HEK293 (cell line): ENCODE measurements at regions not wholly inside any gene's neighbourhood (a gene's known extent, or its start where the extent isn't known, plus 50 kb on each side); places are given as distances from the start of the nearest gene placed in this dataset.
"Not testable (repeated sequence)": the region's sequence is repeated elsewhere in the genome, so short reads cannot be mapped to it uniquely, and the experiment has no call there.

Source experiments
- CTCF ChIA-PET: fragments of 350-600 bp; formaldehyde crosslinking; extraction: SDS; loops from one replicate; lab custom pipeline; 2021; ENCODE audit warnings: antibody characterized with exemption; lab: Yijun Ruan, JAX
- POLR2A ChIA-PET: fragments of 300-600 bp; formaldehyde crosslinking; extraction: SDS; loops from one replicate; lab custom pipeline; 2020; ENCODE audit warnings: antibody characterized with exemption, inconsistent platforms; lab: Yijun Ruan, JAX
- H3K27ac ChIP-seq: fragments of 200-500 bp; sonication (Bioruptor generic); 2 replicates; pipeline ENCODE4 v1.5.1; 2014; ENCODE audit warnings: low read depth, low read length, control low read depth, inconsistent platforms; ENCODE audit errors: extremely low read depth
- H3K36me3 ChIP-seq, 2 experiments: fragments of 200-500 bp in 1 of 2; sonication (Bioruptor generic) in 1 of 2; 1 replicate in 1 of 2; 2 replicates in 1 of 2; pipeline ENCODE4 v1.5.1; 2014 to 2017; ENCODE audit warnings: inconsistent platforms in 2 of 2, low read length in 2 of 2; ENCODE audit not compliant: control insufficient read depth in 2 of 2, insufficient read depth in 1 of 2
- H3K4me1 ChIP-seq: fragments of 200-500 bp; sonication (Bioruptor generic); 2 replicates; pipeline ENCODE4 v1.5.1; 2014; ENCODE audit warnings: mild to moderate bottlenecking, low read length, inconsistent platforms; ENCODE audit not compliant: control insufficient read depth, insufficient read depth
- H3K4me3 ChIP-seq: 2 replicates; pipeline ENCODE4 v1.5.1; 2011; ENCODE audit warnings: low read depth, mild to moderate bottlenecking, control low read depth, low read length, moderate library complexity
- H3K9me3 ChIP-seq: fragments of 200-500 bp; sonication (Bioruptor generic); 2 replicates; pipeline ENCODE4 v1.5.1; 2014; ENCODE audit warnings: low read depth, low read length, inconsistent platforms; ENCODE audit not compliant: control insufficient read depth, insufficient read depth
- BCL11A ChIP-seq: fragments of 450-650 bp; formaldehyde crosslinking; IDR thresholded peaks from 2 replicates; pipeline ENCODE4 v1.5.1; 2016; ENCODE audit warnings: low read depth, missing biosample characterization, missing genetic modification characterization
- HOXD13 ChIP-seq: sonication (generic); formaldehyde crosslinking; IDR thresholded peaks from 2 replicates; pipeline ENCODE4 v1.8.0; 2022; ENCODE audit warnings: missing genetic modification reagents, borderline replicate concordance
- KLF8 ChIP-seq: fragments of 450-650 bp; formaldehyde crosslinking; IDR thresholded peaks from 2 replicates; pipeline ENCODE4 v1.5.1; 2016; ENCODE audit warnings: missing biosample characterization, missing genetic modification characterization
- REPIN1 ChIP-seq: fragments of 450-650 bp; formaldehyde crosslinking; IDR thresholded peaks from 2 replicates; pipeline ENCODE4 v1.5.1; 2017; ENCODE audit warnings: missing biosample characterization, missing genetic modification characterization, low read depth
- ZBTB21 ChIP-seq: fragments of 450-650 bp; formaldehyde crosslinking; IDR thresholded peaks from 2 replicates; pipeline ENCODE4 v1.5.1; 2017; ENCODE audit warnings: missing biosample characterization, missing genetic modification characterization
- ZBTB7A ChIP-seq: fragments of 450-650 bp; formaldehyde crosslinking; IDR thresholded peaks from 2 replicates; pipeline ENCODE4 v1.5.1; 2016; ENCODE audit warnings: low read depth, missing biosample characterization, missing genetic modification characterization
- ZFP41 ChIP-seq: fragments of 450-650 bp; formaldehyde crosslinking; IDR thresholded peaks from 2 replicates; pipeline ENCODE4 v1.5.1; 2016; ENCODE audit warnings: missing biosample characterization, missing genetic modification characterization, borderline replicate concordance
- ZNF114 ChIP-seq: fragments of 450-650 bp; formaldehyde crosslinking; IDR thresholded peaks from 2 replicates; pipeline ENCODE4 v1.5.0; 2017; ENCODE audit warnings: missing biosample characterization, missing genetic modification characterization
- ZNF184 ChIP-seq: fragments of 450-650 bp; IDR thresholded peaks from 2 replicates; pipeline ENCODE4 v1.5.1; 2018; ENCODE audit warnings: missing biosample characterization, mild to moderate bottlenecking, missing genetic modification characterization
- ZNF223 ChIP-seq: fragments of 450-650 bp; formaldehyde crosslinking; IDR thresholded peaks from 2 replicates; pipeline ENCODE4 v1.5.1; 2016; ENCODE audit warnings: missing biosample characterization, missing genetic modification characterization
- ZNF239 ChIP-seq: fragments of 450-650 bp; formaldehyde crosslinking; IDR thresholded peaks from 2 replicates; pipeline ENCODE4 v1.5.1; 2016; ENCODE audit warnings: missing biosample characterization, missing genetic modification characterization
- ZNF274 ChIP-seq, 2 experiments: fragments of 200-500 bp in 1 of 2; fragments of 450-650 bp in 1 of 2; sonication (Bioruptor generic) in 1 of 2; formaldehyde crosslinking in 1 of 2; IDR thresholded peaks; 2 replicates each; pipeline versions ENCODE4 v1.5.1 to v1.6.1; 2014 to 2016; ENCODE audit warnings: borderline replicate concordance in 1 of 2, inconsistent platforms in 1 of 2, low read length in 1 of 2, missing biosample characterization in 1 of 2, missing genetic modification characterization in 1 of 2
- ZNF394 ChIP-seq: fragments of 450-650 bp; formaldehyde crosslinking; IDR thresholded peaks from 2 replicates; pipeline ENCODE4 v1.5.1; 2016; ENCODE audit warnings: missing biosample characterization, missing genetic modification characterization, mild to moderate bottlenecking, moderate library complexity, borderline replicate concordance
- ZNF426 ChIP-seq: fragments of 450-650 bp; formaldehyde crosslinking; IDR thresholded peaks from 2 replicates; pipeline ENCODE4 v1.5.1; 2017; ENCODE audit warnings: missing biosample characterization, missing genetic modification characterization, mild to moderate bottlenecking, inconsistent platforms, moderate library complexity
- ZNF501 ChIP-seq: fragments of 450-650 bp; formaldehyde crosslinking; IDR thresholded peaks from 2 replicates; pipeline ENCODE4 v1.5.1; 2016; ENCODE audit warnings: missing biosample characterization, missing genetic modification characterization
- ZNF596 ChIP-seq: fragments of 450-650 bp; IDR thresholded peaks from 2 replicates; pipeline ENCODE4 v1.5.0; 2018; ENCODE audit warnings: missing biosample characterization, mild to moderate bottlenecking, missing genetic modification characterization, moderate library complexity
- ZNF610 ChIP-seq: fragments of 450-650 bp; formaldehyde crosslinking; IDR thresholded peaks from 2 replicates; pipeline ENCODE4 v1.5.1; 2016; ENCODE audit warnings: missing biosample characterization, missing genetic modification characterization, borderline replicate concordance
- ZNF639 ChIP-seq: fragments of 450-650 bp; formaldehyde crosslinking; IDR thresholded peaks from 2 replicates; pipeline ENCODE4 v1.5.1; 2016; ENCODE audit warnings: missing biosample characterization, missing genetic modification characterization
- ZNF654 ChIP-seq: fragments of 450-650 bp; formaldehyde crosslinking; IDR thresholded peaks from 2 replicates; pipeline ENCODE4 v1.5.1; 2016; ENCODE audit warnings: low read depth, missing biosample characterization, missing genetic modification characterization
- ZNF76 ChIP-seq: fragments of 450-650 bp; formaldehyde crosslinking; IDR thresholded peaks from 2 replicates; pipeline ENCODE4; 2016; ENCODE audit warnings: low read depth, missing biosample characterization, missing genetic modification characterization, borderline replicate concordance
- ZNF830 ChIP-seq: fragments of 450-650 bp; IDR thresholded peaks from 2 replicates; pipeline ENCODE4 v1.5.0; 2018; ENCODE audit warnings: missing biosample characterization, missing genetic modification characterization, low read depth, mild to moderate bottlenecking, moderate library complexity
- TF ChIP-seq, protein P1 (sequence below): fragments of 450-650 bp; formaldehyde crosslinking; IDR thresholded peaks from 2 replicates; pipeline ENCODE4 v1.5.1; 2016; ENCODE audit warnings: missing biosample characterization, missing genetic modification characterization
- TF ChIP-seq, protein P2 (sequence below): fragments of 450-650 bp; formaldehyde crosslinking; IDR thresholded peaks from 2 replicates; pipeline ENCODE4 v1.5.1; 2017; ENCODE audit warnings: missing biosample characterization, missing genetic modification characterization
- TF ChIP-seq, protein P3 (sequence below): fragments of 450-650 bp; formaldehyde crosslinking; IDR thresholded peaks from 2 replicates; pipeline ENCODE4 v1.5.1; 2016; ENCODE audit warnings: missing biosample characterization, missing genetic modification characterization

- POLR2A ChIA-PET = no interaction called here
- TF ChIP-seq ZNF501 = no peak
- TF ChIP-seq ZNF239 (tag by site-specific recombination) = no peak
- TF ChIP-seq REPIN1 (tag by site-specific recombination) = no peak
- TF ChIP-seq ZNF184 (tag by site-specific recombination) = no peak
- no peak for TF ChIP-seq ZBTB21 (tag by site-specific recombination)
- TF ChIP-seq ZFP41 (tag by site-specific recombination) = no peak
- no peak for TF ChIP-seq ZNF610 (tag by site-specific recombination)
- TF ChIP-seq ZNF426 = no peak
- TF ChIP-seq ZNF114 (tag by site-specific recombination) = no peak
- no peak for TF ChIP-seq ZNF394
- TF ChIP-seq, protein P1, sequence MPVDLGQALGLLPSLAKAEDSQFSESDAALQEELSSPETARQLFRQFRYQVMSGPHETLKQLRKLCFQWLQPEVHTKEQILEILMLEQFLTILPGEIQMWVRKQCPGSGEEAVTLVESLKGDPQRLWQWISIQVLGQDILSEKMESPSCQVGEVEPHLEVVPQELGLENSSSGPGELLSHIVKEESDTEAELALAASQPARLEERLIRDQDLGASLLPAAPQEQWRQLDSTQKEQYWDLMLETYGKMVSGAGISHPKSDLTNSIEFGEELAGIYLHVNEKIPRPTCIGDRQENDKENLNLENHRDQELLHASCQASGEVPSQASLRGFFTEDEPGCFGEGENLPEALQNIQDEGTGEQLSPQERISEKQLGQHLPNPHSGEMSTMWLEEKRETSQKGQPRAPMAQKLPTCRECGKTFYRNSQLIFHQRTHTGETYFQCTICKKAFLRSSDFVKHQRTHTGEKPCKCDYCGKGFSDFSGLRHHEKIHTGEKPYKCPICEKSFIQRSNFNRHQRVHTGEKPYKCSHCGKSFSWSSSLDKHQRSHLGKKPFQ (tag by site-specific recombination) = no peak
- TF ChIP-seq KLF8 (tag by site-specific recombination) = no peak
- no peak for TF ChIP-seq ZNF639 (tag by site-specific recombination)
- Histone ChIP-seq H3K36me3 (no peaks in the 10 kb centered on the region), H3K4me1 (no peaks in the 10 kb centered on the region), H3K4me3 (no peak overlapping the region), H3K9me3 (no peaks in the 10 kb centered on the region), H3K27ac (no peak overlapping the region)
- CTCF ChIA-PET = interaction anchor here (0.6 to 16.7 kb wide), 4 partner anchors 10 to 146 kb away, joined by 3 to 276 read pairs (median 8); no protein-coding TSS in a partner anchor
Measured at GRCh38 chr7:142468871-142469665, 211.2 kb upstream of the PRSS58 start.

- H3K9me3 ChIP-seq, POLR2A ChIA-PET, H3K36me3 ChIP-seq, H3K4me1 ChIP-seq, H3K27ac ChIP-seq, H3K4me3 ChIP-seq: not testable (repeated sequence)
- CTCF ChIA-PET = interaction anchor here (0.9 to 16.7 kb wide), 3 partner anchors 10 to 23 kb away, joined by 3 to 276 read pairs (median 4); no protein-coding TSS in a partner anchor
Measured at GRCh38 chr7:142467056-142467655, 209.3 kb upstream of the PRSS58 start.

- Histone ChIP-seq H3K9me3 (no peaks in the 10 kb centered on the region), H3K4me1 (no peaks in the 10 kb centered on the region), H3K4me3 (no peak overlapping the region), H3K27ac (no peak overlapping the region), H3K36me3 (no peaks in the 10 kb centered on the region)
- CTCF ChIA-PET = interaction anchor here (0.5 to 16.7 kb wide), 13 partner anchors 19 to 324 kb away, joined by 3 to 276 read pairs (median 4); no protein-coding TSS in a partner anchor
- no peak for TF ChIP-seq ZNF274 (IDR thresholded peaks at IDR 0.05; ENCODE audit: low read length)
- TF ChIP-seq ZNF274 (tag by site-specific recombination; IDR thresholded peaks at IDR 0.05; ENCODE audit: borderline replicate concordance) = no peak
- TF ChIP-seq BCL11A (tag by site-specific recombination) = no peak
- TF ChIP-seq, protein P2, sequence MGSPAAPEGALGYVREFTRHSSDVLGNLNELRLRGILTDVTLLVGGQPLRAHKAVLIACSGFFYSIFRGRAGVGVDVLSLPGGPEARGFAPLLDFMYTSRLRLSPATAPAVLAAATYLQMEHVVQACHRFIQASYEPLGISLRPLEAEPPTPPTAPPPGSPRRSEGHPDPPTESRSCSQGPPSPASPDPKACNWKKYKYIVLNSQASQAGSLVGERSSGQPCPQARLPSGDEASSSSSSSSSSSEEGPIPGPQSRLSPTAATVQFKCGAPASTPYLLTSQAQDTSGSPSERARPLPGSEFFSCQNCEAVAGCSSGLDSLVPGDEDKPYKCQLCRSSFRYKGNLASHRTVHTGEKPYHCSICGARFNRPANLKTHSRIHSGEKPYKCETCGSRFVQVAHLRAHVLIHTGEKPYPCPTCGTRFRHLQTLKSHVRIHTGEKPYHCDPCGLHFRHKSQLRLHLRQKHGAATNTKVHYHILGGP (tag by site-specific recombination) = no peak
- TF ChIP-seq ZBTB7A = no peak
- no peak for TF ChIP-seq ZNF654 (tag by site-specific recombination)
- no peak for TF ChIP-seq ZNF596
- no peak for TF ChIP-seq ZNF830
- no peak for TF ChIP-seq ZNF76 (tag by site-specific recombination)
- no peak for TF ChIP-seq ZNF223 (tag by site-specific recombination)
- TF ChIP-seq, protein P3, sequence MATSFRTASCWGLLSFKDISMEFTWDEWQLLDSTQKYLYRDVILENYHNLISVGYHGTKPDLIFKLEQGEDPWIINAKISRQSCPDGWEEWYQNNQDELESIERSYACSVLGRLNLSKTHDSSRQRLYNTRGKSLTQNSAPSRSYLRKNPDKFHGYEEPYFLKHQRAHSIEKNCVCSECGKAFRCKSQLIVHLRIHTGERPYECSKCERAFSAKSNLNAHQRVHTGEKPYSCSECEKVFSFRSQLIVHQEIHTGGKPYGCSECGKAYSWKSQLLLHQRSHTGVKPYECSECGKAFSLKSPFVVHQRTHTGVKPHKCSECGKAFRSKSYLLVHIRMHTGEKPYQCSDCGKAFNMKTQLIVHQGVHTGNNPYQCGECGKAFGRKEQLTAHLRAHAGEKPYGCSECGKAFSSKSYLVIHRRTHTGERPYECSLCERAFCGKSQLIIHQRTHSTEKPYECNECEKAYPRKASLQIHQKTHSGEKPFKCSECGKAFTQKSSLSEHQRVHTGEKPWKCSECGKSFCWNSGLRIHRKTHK = no peak
- no peak for TF ChIP-seq KLF8 (tag by site-specific recombination)
- no peak for TF ChIP-seq HOXD13 (CRISPR knock-in tag)
- POLR2A ChIA-PET = interaction anchor here (1.2 kb wide), 1 partner anchor 16 kb away, joined by 3 read pairs; no protein-coding TSS in a partner anchor
Measured at GRCh38 chr7:142463401-142463850, 205.6 kb upstream of the PRSS58 start.
